ENCODE measurements at regions not wholly inside any gene's neighbourhood (a gene's known extent, or its start where the extent isn't known, plus 50 kb on each side); places are given as distances from the start of the nearest gene placed in this dataset.

GRCh38 chr12:107241411-107241810, 148.1 kb upstream of the CRY1 start:
- no peaks in the 10 kb centered on the region for H3K9me3 ChIP-seq (replicated peaks; ENCODE audit: control insufficient read depth, insufficient read depth, low read length)
- ChIA-PET POLR2A (no interaction called here), CTCF (no interaction called here)
- BruUV-seq (replicated peaks), result no TSS peak
- H3K79me2 ChIP-seq (ENCODE audit: control insufficient read depth, insufficient read depth, low read length), result no peaks in the 10 kb centered on the region
- H3K4me1 ChIP-seq (ENCODE audit: control insufficient read depth, extremely low read depth, insufficient read depth, low read length), result peaks cover 9% of the 10 kb centered on the region
- no peaks in the 10 kb centered on the region for H3K36me3 ChIP-seq (ENCODE audit: control insufficient read depth in 2 of 2, extremely low read depth in 1 of 2, insufficient read depth in 2 of 2, low read length in 2 of 2)
- H3K9me1 ChIP-seq (replicated peaks; ENCODE audit: control insufficient read depth, extremely low read depth, insufficient read depth, low read length), result no peaks in the 10 kb centered on the region
- no peak overlapping the region for H3K9ac ChIP-seq (replicated peaks; ENCODE audit: extremely low read depth, insufficient read depth, low read length)
- H4K20me1 ChIP-seq (replicated peaks; ENCODE audit: control insufficient read depth, extremely low read depth, insufficient read depth, low read length), result no peaks in the 10 kb centered on the region
- H3K4me3 ChIP-seq (replicated peaks in 1 of 3; ENCODE audit: insufficient read depth in 1 of 3, low read depth in 1 of 3, low read length in 3 of 3), result no peak overlapping the region
- peaks cover 3% of the 10 kb centered on the region in 2 experiments for H3K27me3 ChIP-seq (ENCODE audit: control insufficient read depth in 2 of 2, insufficient read depth in 2 of 2, low read length in 2 of 2)
- no peak for DNase-seq (ENCODE audit: low read depth, low spot score)
- H3K4me2 ChIP-seq (ENCODE audit: insufficient read depth, low read length), result no peak overlapping the region
- no peak for FAIRE-seq
- dilution Hi-C loops (cut with MboI; ENCODE audit: extremely low pct_ligation_motif_present, low sequenced_read_pairs) (no loop called here), intact Hi-C loops (cut with micrococcal nuclease) (no loop called here)
- TF ChIP-seq CTCF (IDR thresholded peaks at IDR 0.05; ENCODE audit: extremely low read depth in 1 of 2, insufficient read depth in 1 of 2, low read depth in 1 of 2, low read length in 2 of 2) (no peak), JUN (IDR thresholded peaks at IDR 0.05; ENCODE audit: borderline replicate concordance, insufficient read depth, insufficient read length, low read depth) (no peak), MAX (IDR thresholded peaks at IDR 0.05; ENCODE audit: insufficient read depth, insufficient read length) (no peak), POLR2A (IDR thresholded peaks at IDR 0.05; ENCODE audit: low read depth, low read length) (no peak), FOS (IDR thresholded peaks at IDR 0.05; ENCODE audit: borderline replicate concordance, insufficient read depth, low read length) (no peak), EZH2 (IDR thresholded peaks at IDR 0.05; ENCODE audit: borderline replicate concordance, low read depth, low read length, severe bottlenecking) (no peak), POLR2AphosphoS5 (IDR thresholded peaks at IDR 0.05; ENCODE audit: insufficient read depth, low read depth, low read length) (no peak), GATA2 (IDR thresholded peaks at IDR 0.05; ENCODE audit: insufficient read depth, insufficient read length, low read depth, low read length) (no peak), MYC (IDR thresholded peaks at IDR 0.05; ENCODE audit: low read depth, low read length) (no peak)
- no peak overlapping the region for H3K27ac ChIP-seq (ENCODE audit: insufficient read depth, low read depth, low read length)
- H2AFZ ChIP-seq (ENCODE audit: low read depth, low read length), result no peak overlapping the region
